Stimulated activated CD8-positive, alpha-beta memory T cell treated with anti-CD3 and anti-CD28 coated beads, Interleukin-12 subunit alpha, Interleukin-12 subunit beta, amount 100 ng/mL, for 4 hours (primary cell): ENCODE measurements at regions not wholly inside any gene's neighbourhood (a gene's known extent, or its start where the extent isn't known, plus 50 kb on each side); places are given as distances from the start of the nearest gene placed in this dataset.
"Not testable (repeated sequence)": the region's sequence is repeated elsewhere in the genome, so short reads cannot be mapped to it uniquely, and the experiment has no call there.

Experiments used
- DNase-seq: peaks from one replicate; pipeline ENCODE4 v3.0.0-alpha.2; 2020; ENCODE audit warnings: low read depth

DNA sequence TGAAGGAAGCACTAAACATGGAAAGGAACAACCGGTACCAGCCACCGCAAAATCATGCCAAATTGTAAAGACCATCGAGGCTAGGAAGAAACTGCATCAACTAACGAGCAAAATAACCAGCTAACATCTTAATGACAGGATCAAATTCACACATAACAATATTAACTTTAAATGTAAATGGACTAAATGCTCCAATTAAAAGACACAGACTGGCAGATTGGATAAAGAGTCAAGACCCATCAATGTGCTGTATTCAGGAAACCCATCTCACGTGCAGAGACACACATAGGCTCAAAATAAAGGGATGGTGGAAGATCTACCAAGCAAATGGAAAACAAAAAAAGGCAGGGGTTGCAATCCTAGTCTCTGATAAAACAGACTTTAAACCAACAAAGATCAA is 206.3 kb downstream of the SLC38A4 start:
- DNase-seq: not testable (repeated sequence)

GRCh38 chr12:46617737-46618136 is 208.1 kb downstream of the SLC38A4 start:
- not testable (repeated sequence) for DNase-seq

DNA sequence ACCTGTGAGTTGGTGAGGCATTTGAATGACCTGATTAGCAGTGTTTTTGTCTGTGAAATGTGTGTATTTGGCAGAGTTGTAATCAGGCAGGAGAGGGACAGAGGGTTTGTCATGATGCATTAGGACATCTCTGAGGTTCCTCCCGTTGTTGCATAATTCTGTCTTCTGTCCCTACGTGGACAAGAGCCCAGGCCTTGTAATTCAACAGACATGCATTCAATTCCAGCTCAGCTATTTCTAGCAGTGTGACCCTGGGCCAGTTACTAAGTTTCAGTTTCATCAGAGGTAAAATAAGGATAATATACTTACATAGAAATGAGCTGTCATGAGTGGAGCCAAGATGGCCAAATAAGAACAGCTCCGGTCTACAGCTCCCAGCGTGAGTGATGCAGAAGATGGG is 208.6 kb downstream of the SLC38A4 start:
- DNase-seq: no peak

DNA sequence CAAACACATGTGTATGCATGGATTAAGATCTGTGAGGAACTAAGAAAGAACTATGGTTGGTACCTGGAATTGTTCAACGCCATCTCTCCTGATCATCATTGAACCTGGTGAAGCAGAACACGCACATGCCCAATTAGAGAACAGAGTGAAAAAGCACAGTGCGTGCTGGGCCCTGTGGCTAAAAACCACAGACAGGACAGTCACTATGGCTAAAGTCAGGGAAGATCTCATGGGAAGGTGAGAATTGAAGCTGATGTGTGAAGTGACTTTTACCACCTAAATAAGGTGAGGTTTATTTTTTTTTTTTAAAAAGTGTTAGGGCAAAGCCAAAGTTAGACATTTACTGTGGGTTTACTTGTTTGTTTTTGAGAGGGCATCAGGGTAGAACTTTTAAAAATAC is 215.0 kb downstream of the SLC38A4 start:
- no peak for DNase-seq

GRCh38 chr12:46609674-46610073 is 216.1 kb downstream of the SLC38A4 start:
- no peak for DNase-seq

DNA sequence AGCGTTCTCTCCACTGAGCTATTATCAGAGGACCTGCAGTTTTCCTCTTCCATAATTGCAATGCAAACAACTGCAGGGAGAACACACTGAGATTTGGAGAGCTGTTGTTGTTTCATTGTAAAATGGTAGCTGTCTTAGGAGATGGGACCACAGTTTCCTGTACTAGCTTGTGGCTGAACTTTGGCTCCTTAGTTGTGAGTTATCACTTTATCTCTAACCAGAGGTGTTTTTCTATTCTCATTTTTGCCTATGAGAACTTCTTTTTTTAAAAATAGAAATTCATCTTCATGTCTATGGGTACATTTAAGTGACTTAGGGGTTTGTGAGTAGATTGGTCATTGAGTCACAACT is 216.5 kb downstream of the SLC38A4 start:
- DNase-seq: no peak

GRCh38 chr12:46608431-46609272 is 217.1 kb downstream of the SLC38A4 start:
- DNase-seq: no peak

GRCh38 chr12:46604684-46605083 is 221.1 kb downstream of the SLC38A4 start:
- no peak for DNase-seq

- no peak for DNase-seq
These were observed 221.9 kb downstream of the SLC38A4 start for GRCh38 chr12:46603776-46604456.

GRCh38 chr12:46602474-46602873 is 223.3 kb downstream of the SLC38A4 start:
- no peak for DNase-seq

- DNase-seq: no peak
These were observed 218.6 kb upstream of the SLC38A2 start for GRCh38 chr12:46590991-46591703.

- DNase-seq: no peak
These were observed 213.5 kb upstream of the SLC38A2 start for GRCh38 chr12:46585854-46586621.

- DNase-seq: not testable (repeated sequence)
These were observed 211.5 kb upstream of the SLC38A2 start for GRCh38 chr12:46584098-46584497.

DNA sequence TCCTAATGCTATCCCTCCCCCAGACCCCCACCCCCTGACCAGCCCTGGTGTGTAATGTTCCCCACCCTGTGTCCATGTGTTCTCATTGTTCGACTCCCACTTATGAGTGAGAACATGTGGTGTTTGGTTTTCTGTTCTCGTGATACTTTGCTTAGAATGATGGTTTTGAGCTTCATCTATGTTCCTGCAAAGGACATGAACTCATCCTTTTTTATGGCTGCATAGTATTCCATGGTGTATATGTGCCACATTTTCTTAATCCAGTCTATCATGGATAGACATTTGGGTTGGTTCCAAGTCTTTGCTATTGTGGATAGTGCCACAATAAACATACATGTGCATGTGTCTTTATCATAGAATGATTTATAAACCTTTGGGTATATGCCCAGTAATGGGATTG is 209.4 kb upstream of the SLC38A2 start:
- DNase-seq: not testable (repeated sequence)

GRCh38 chr12:46580445-46580844 is 207.9 kb upstream of the SLC38A2 start:
- no peak for DNase-seq

- no peak for DNase-seq
These were observed 206.9 kb upstream of the SLC38A2 start for GRCh38 chr12:46579474-46579873.

- DNase-seq: no peak
These were observed 205.8 kb upstream of the SLC38A2 start for GRCh38 chr12:46578190-46578982.

DNA sequence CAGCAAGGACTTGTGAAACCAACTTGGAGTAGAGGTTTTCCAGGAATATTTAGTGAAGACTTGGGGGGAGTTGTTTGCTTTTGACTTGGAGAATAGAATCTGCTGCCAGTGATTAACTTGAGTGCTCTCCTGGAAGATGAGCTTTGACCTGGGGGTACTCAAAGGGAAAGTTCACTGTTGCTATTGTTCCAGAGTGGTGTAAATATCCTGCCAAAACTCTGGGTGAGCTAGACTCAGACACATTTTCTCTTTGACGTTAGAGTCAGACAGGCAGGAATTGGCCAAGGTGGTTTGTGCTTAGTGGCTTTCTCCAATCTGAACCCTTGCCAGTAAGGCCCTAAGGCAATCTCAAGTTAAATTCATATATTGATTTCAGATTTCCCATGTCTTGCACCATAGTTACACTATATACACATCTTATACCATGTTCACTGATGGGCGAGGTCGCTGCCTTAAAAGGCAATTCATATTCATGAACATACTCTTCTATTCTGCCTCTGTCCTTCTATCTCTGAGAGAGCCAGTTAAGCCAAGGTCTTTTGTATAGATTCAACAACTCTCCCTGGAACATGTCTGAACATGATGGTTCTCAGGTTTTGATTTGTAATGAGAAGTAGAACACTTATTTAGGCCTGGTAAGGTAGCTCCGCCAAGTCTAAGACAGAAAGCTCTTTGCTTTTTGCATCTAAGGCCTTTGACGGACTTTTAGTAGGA is 204.6 kb upstream of the SLC38A2 start:
- no peak for DNase-seq

DNA sequence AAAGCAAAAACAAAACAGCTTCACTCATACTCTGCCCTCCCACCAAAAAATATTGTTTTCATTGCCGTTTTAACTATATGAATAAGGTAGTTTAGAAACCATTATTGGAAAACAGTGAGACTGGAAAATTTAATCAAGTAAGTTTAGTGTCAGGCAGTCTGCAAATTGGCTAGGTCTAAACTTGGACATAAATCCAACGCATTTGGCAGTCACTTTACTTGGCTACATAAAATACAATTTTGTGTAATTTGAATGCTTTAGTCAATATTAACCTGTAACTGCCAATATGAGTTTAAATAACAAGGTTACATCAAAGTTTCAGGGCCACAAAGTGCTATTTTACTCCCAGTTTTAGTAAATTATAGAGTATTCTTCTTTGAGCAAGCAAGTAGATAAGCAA is 202.3 kb upstream of the SLC38A2 start:
- no peak for DNase-seq

DNA sequence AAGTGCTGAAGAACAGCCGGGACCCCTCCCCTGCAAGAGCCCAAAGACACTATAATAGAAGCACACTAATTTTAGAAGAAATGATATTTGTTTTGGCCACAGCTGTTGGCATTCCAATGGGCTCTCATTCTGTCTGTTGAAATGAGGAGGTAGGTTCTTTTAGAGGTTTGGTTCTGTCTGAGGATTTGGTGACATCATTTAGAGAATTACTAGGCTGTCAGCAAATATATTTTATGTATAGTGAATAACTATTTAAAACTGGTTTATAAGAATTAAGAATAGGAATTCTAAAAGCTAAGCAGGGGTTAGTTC is 200.7 kb upstream of the SLC38A2 start:
- DNase-seq: no peak
